ENCODE measurements at regions not wholly inside any gene's neighbourhood (a gene's known extent, or its start where the extent isn't known, plus 50 kb on each side); places are given as distances from the start of the nearest gene placed in this dataset.

DNA sequence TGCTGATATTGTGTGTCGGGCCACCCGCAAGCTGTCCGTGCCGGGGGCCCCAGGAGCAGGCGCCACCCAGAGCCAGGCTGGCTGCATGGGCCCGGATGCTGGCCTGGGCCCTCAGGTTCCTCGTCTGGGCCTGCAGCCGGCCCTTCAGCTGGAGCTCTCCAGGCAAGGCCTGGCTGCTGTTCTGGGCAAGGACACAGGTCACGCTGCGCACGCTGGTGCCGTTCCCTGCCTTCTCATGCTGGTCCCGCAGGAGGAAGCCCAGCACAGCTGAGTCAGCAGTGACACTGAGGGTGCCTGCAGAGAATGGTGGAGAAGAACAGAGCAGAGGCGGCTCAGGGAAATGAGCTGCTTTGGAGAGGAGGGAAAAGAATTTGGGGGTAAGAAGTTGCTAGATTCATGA, 79.9 kb downstream of the RMI2 start:
- Histone ChIP-seq H3K4me1 (no peaks in the 10 kb centered on the region), H3K27ac (no peak overlapping the region), H3K4me3 (no peak overlapping the region), H3K27me3 (no peaks in the 10 kb centered on the region), H3K9me3 (replicated peaks) (no peaks in the 10 kb centered on the region), H3K36me3 (no peaks in the 10 kb centered on the region)
- DNase-seq, result no peak

DNA sequence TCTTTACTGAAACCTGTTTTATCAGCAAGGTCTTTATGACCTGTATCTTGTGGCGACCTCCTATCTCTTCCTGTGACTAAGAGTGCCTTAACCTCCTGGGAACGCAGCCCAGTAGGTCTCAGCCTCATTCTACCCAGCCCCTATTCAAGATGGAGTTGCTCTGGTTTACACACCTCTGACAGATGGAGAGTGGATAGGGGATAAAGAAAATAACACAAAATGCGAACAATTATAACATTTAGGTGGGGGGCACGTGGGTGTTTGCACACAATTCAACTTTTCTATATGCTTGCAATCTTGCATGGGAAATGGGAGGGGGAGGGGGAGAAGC, 83.3 kb downstream of the RMI2 start:
- H3K4me3 ChIP-seq, result no peak overlapping the region
- no peaks in the 10 kb centered on the region for H3K36me3 ChIP-seq
- H3K4me1 ChIP-seq, result no peaks in the 10 kb centered on the region
- DNase-seq, result no peak
- H3K27me3 ChIP-seq, result no peaks in the 10 kb centered on the region
- no peak overlapping the region for H3K27ac ChIP-seq
- H3K9me3 ChIP-seq (replicated peaks), result no peaks in the 10 kb centered on the region

DNA sequence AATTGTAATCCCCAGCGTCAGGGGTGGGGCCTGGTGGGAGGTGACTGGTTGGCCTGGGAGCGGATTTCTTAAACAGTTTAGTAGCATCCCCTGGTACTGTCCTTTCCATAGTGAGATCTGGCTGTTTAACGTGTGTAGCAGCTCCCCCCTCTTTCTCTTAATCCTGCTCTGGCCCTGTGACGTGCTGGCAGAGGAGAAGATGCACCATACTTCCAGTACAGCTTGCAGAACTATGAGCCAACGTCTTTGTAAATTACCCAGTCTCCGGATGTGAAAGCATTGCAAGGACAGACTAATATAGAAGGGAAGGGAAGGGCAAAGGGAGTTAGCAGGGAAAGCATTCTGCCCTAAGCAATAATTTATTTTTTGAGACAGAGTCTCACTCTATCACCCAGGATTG, 83.9 kb downstream of the RMI2 start:
- no peaks in the 10 kb centered on the region for H3K9me3 ChIP-seq (replicated peaks)
- DNase-seq, result no peak
- H3K4me3 ChIP-seq, result no peak overlapping the region
- no peaks in the 10 kb centered on the region for H3K4me1 ChIP-seq
- H3K27me3 ChIP-seq, result no peaks in the 10 kb centered on the region
- H3K27ac ChIP-seq, result no peak overlapping the region
- H3K36me3 ChIP-seq, result no peaks in the 10 kb centered on the region

DNA sequence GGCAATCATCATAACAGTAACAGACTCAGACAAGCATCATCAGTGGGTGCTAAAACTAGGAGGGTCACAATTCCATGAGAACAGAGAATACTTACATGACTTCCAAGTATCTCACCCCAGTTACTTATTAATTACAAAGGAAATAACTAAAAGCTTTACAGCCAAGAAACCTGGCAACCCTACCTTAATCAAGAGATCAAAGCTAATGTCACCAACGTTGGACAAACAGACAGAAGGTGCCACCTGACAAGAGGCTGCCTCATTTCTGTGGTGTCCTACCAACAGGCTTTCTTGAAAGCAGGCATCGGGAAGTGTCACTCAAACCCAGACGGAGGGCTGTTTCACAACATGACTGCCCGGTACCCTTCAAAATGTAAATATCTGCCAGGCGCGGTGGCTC, 84.6 kb downstream of the RMI2 start:
- H3K9me3 ChIP-seq (replicated peaks), result no peaks in the 10 kb centered on the region
- no peaks in the 10 kb centered on the region for H3K36me3 ChIP-seq
- no peak overlapping the region for H3K27ac ChIP-seq
- no peaks in the 10 kb centered on the region for H3K27me3 ChIP-seq
- DNase-seq, result no peak
- no peaks in the 10 kb centered on the region for H3K4me1 ChIP-seq
- no peak overlapping the region for H3K4me3 ChIP-seq

DNA sequence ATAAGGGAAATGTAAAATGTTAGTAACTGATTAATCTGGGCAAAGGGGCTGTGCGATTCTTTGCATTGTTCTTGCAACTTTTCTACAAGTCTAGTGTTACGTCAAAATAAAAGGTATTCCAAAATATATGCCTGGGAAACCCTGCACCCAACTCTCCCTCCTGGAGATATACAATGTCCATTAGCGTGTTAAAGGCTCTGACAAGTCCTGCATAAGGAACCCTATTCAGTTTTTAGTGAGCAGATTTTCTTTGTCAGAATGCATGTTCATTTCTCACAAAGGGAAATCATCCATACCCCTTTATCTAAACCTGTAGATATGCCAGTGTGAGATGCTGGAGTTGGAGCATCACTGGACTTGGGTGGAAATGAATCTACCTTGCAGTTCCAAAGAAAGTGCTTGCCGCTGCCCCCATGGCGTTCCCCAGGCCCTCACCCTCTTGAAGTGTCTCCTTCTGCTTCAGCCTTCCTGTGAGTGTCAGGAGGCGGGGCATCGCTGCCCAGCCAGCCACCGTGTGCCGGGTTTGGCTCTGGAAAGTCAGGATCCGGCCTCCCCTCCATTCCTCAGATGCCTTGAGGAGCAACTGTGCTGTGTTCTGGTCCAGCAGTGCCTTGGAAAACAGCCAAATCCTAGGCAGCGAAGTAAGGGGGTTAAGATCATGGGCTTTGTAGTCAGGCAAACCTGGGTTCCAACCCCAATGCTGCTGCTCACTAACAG, 85.5 kb downstream of the RMI2 start:
- no peaks in the 10 kb centered on the region for H3K9me3 ChIP-seq (replicated peaks)
- no peak overlapping the region for H3K4me3 ChIP-seq
- no peaks in the 10 kb centered on the region for H3K4me1 ChIP-seq
- no peak for DNase-seq
- H3K36me3 ChIP-seq, result no peaks in the 10 kb centered on the region
- H3K27me3 ChIP-seq, result no peaks in the 10 kb centered on the region
- no peak overlapping the region for H3K27ac ChIP-seq

DNA sequence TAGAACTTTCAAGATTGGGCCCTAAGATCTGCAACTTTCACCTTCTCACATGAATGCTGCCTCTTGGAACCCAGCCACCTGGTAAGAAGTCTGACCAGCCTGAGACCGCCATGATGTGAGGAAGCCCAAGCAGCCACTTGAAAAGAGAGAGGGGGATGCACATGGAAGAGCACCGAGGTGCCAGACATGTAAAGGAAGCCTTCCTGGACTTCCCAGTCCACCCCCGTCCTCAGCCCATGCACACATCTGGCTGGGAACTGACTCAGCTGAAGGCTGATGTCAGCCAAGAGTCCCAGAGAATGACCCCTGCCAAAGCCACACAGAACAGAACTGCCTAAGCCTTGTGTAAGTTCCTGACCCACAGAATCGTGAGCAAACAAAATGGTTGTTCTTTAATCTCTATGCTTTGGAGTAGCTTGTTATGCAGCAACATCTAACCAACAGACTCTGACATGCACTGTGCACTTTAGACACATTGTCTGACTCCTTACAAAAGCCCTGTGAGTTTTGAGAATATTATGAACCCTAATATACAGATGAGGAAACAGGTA, 86.7 kb downstream of the RMI2 start:
- Histone ChIP-seq H3K9me3 (replicated peaks) (no peaks in the 10 kb centered on the region), H3K36me3 (no peaks in the 10 kb centered on the region), H3K27me3 (no peaks in the 10 kb centered on the region), H3K27ac (no peak overlapping the region), H3K4me1 (no peaks in the 10 kb centered on the region), H3K4me3 (no peak overlapping the region)
- DNase-seq, result no peak

DNA sequence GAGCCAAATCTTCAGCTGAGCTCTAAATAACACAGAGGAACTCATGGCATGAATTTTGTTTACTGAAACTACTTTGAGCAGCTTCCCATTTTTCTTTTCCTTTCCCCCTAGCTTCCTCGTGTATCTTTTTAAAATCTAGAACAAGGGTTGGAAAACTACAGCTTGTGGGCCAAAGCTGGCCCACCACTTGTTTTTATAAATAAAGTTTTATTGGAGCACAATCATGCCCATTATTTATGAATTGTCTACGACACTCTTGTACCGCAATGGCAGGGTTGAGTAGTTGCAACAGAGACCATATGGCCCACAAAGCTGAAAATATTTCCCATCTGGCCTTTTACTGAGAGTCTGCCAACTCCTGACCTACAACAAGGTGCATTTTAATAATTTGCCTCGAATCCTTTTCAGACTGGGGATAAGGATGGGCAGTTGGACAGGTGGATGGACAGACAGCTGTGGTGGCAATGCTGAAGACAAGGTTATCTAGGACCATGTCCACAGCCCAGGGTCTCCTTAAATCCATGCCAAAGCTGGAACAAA, 87.7 kb downstream of the RMI2 start:
- H3K9me3 ChIP-seq (replicated peaks), result no peaks in the 10 kb centered on the region

DNA sequence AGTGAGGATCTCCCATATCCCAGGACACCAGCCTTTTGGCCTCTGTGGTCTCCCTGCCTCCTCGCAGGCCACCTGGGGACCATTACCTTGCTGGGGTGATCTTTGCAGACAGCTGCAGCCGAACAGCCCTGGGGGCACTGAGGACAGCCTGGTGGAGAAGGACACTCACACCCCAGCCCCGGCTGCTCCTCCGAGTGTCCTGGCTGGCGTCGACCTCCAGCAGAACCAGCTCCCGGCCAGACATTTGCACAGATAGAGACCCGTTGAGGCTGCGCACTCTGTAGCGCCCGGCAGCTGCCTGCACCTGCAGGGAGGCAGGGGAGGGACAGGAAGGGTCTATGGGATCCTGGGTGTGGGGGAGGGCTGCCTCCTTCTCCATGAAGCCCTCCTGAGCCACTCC, 90.3 kb downstream of the RMI2 start:
- Histone ChIP-seq H3K27ac (no peak overlapping the region), H3K36me3 (no peaks in the 10 kb centered on the region), H3K9me3 (replicated peaks) (no peaks in the 10 kb centered on the region), H3K4me3 (no peak overlapping the region), H3K27me3 (no peaks in the 10 kb centered on the region), H3K4me1 (no peaks in the 10 kb centered on the region)
- DNase-seq, result no peak

More for the DNA sequence above, 87.7 kb downstream of the RMI2 start:
- H3K27me3 ChIP-seq, result no peaks in the 10 kb centered on the region
- DNase-seq, result no peak
- no peak overlapping the region for H3K27ac ChIP-seq
- no peaks in the 10 kb centered on the region for H3K4me1 ChIP-seq
- H3K4me3 ChIP-seq, result no peak overlapping the region
- no peaks in the 10 kb centered on the region for H3K36me3 ChIP-seq

DNA sequence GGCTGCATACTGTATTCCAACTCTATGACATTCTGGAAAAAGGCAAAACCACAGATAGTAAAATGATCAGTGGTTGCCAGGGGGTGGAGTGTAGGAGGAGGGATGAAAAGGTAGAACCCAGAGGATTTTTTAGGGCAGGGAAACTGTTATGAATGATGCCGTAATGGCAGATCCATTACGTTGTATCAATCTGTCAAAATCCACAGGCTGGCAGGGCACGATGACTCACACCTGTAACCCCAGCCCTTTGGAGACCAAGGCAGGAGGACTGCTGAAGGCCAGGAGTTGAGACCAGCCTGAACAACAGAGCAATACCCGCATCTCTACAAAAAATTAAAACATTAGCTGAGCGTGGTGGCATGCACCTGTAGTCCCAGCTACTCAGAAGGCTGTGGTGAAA, 91.8 kb downstream of the RMI2 start:
- H3K27me3 ChIP-seq, result no peaks in the 10 kb centered on the region
- no peak for DNase-seq
- H3K9me3 ChIP-seq (replicated peaks), result no peaks in the 10 kb centered on the region
- no peak overlapping the region for H3K4me3 ChIP-seq
- H3K4me1 ChIP-seq, result no peaks in the 10 kb centered on the region
- H3K27ac ChIP-seq, result no peak overlapping the region
- no peaks in the 10 kb centered on the region for H3K36me3 ChIP-seq

DNA sequence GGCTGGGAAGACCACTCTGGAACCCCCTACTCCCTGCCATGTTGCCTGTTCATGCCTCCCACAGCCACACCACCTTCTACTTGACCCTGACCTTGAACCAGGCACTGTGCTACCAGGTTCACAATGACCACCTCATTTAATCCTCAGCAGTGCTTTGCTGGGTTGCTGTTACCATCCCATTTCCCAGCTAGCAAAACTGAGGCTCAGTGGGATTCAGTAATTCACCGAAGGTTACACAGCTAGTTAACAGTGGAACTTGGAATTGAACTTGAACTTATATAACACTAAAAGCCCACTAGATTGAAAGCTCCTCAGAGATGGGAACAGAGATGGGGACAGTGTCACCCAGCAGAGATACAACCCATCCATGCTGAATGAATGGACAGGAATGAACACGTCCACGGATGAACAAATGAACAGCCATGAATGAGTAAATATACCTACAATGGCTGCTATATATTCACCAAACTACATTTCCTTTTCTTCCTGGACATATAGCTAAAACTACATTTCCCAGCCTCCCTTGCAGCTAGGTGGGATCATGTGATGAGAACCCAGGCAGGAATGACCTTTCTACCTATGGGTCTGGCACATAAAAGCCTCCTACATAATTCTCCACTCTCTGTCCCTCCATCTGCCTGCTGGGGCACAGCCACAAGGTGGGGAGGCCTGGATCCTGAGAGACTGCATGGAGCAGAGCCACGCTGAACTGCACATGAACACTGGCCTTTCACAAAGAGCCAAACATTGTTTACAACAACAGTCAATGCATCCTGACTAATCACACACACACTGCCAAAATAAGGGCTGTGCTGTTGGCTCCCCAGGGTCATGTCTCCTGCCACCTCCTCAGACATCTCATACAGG, 94.8 kb downstream of the RMI2 start:
- no peaks in the 10 kb centered on the region for H3K36me3 ChIP-seq
- no peaks in the 10 kb centered on the region for H3K4me1 ChIP-seq
- no peaks in the 10 kb centered on the region for H3K9me3 ChIP-seq (replicated peaks)
- DNase-seq, result no peak
- no peaks in the 10 kb centered on the region for H3K27me3 ChIP-seq
- no peak overlapping the region for H3K4me3 ChIP-seq
- no peak overlapping the region for H3K27ac ChIP-seq

DNA sequence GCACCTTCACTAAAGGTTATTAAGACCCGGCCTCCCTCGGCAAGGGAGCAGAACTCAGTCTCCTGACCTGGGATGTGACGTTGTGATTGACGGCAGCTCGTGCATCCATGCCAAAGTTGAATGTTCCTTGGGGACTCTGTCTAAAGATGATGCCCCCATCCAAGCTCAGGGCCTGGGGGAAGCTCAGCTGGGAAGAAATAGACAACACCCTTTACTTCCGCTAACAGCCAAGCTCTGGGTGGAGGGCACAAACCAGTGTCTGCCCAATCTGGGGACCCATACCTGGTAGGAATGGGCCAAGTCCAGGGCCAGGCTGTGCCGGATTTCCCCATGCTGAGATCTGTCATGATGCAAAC, 95.4 kb downstream of the RMI2 start:
- H3K27me3 ChIP-seq, result no peaks in the 10 kb centered on the region
- no peak overlapping the region for H3K27ac ChIP-seq
- no peaks in the 10 kb centered on the region for H3K4me1 ChIP-seq
- no peaks in the 10 kb centered on the region for H3K9me3 ChIP-seq (replicated peaks)
- DNase-seq, result no peak
- no peaks in the 10 kb centered on the region for H3K36me3 ChIP-seq
- H3K4me3 ChIP-seq, result no peak overlapping the region

DNA sequence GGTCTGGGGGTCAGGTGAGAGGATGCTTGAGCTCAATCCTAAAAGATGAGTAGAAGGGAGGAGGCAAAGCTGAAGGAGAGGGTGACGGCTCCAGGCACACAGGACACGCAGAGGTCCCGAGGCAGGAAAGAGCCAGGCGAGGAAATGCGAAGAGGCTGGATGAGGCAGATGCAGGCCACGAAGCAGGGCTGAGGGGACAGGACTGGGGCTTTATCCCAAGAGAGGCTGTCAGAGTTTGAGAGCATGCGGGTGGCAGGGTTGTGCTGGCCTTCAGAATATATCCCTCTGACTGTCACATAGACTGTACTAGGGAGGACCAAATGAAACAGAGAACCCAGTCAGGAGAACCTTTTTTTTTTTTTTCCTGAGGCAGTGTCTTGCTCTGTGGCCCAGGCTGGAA, 100.2 kb downstream of the RMI2 start:
- no peaks in the 10 kb centered on the region for H3K36me3 ChIP-seq
- no peak overlapping the region for H3K27ac ChIP-seq
- no peak for DNase-seq
- no peaks in the 10 kb centered on the region for H3K27me3 ChIP-seq
- H3K4me3 ChIP-seq, result no peak overlapping the region
- H3K4me1 ChIP-seq, result no peaks in the 10 kb centered on the region
- no peaks in the 10 kb centered on the region for H3K9me3 ChIP-seq (replicated peaks)

DNA sequence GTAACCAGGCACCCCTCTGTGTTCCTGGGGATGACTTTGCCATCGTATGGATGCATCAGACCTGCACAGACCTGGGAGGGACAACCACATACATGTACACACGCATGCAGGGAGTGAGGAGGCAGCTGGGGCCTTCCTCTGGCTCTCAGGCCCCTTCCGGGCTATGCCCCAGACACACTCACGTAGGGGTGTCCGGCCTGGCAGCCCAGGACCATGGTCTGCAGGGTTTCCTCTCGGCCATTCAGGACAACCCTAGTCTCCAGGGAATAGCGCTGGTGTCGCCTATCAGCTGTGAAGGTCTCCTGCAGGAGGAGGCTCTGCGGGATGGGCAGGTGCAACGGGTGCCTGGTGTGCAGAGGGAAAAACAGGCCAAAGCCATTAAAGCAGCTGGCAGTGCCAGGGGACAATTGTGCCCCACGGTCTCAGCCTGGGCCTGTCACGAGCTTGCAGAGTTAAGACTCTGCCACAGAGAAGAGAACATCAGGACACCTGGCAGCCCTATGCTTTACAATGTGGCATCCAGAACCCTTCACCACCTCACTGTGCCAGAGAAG, 101.4 kb downstream of the RMI2 start:
- no peaks in the 10 kb centered on the region for H3K9me3 ChIP-seq (replicated peaks)
- H3K4me3 ChIP-seq, result no peak overlapping the region
- no peak overlapping the region for H3K27ac ChIP-seq
- no peaks in the 10 kb centered on the region for H3K4me1 ChIP-seq
- no peak for DNase-seq
- no peaks in the 10 kb centered on the region for H3K27me3 ChIP-seq
- no peaks in the 10 kb centered on the region for H3K36me3 ChIP-seq

DNA sequence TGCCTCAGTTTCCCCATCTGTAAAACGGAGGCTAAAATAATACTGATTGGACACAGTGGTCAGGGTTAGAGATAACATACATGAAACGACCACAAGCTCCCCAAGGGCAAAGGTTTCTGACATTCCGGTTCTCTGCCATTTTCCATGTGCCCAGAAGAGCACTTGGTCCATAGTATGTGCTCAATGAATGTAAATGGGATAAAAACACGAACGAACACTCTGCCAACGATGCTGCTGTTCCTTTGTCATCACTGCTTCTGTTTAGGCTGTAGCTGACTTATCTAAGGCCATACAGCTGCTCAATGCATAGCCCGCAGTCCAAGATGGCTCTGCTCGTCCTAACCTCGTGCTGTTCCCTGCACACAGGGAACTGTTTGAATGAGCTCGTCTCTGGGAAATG, 102.0 kb downstream of the RMI2 start:
- Histone ChIP-seq H3K4me1 (no peaks in the 10 kb centered on the region), H3K9me3 (replicated peaks) (no peaks in the 10 kb centered on the region), H3K27ac (no peak overlapping the region), H3K27me3 (no peaks in the 10 kb centered on the region), H3K36me3 (no peaks in the 10 kb centered on the region), H3K4me3 (no peak overlapping the region)
- DNase-seq, result no peak

DNA sequence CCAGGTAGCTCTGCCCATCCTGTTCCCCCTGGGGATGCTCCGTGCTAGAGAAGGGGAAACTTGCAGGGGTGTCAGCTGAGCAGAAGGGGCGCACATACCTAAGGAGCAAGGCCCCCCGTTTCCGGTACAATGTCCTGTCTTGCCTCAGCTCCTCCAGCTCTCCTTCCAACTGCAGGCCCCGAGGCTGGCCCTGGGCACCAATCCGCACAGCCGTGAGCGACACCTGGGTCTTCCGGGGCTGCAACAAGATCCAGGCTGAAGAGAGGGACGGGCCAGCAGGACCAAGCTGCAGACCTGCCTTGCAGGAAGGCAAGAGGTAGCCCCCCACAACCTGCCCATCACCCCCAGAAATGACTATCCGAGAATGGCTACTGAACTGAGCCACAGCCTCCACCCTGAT, 102.6 kb downstream of the RMI2 start:
- Histone ChIP-seq H3K4me1 (no peaks in the 10 kb centered on the region), H3K4me3 (no peak overlapping the region)

More for the DNA sequence above, 102.6 kb downstream of the RMI2 start:
- Histone ChIP-seq H3K9me3 (replicated peaks) (no peaks in the 10 kb centered on the region), H3K27ac (no peak overlapping the region), H3K36me3 (no peaks in the 10 kb centered on the region), H3K27me3 (no peaks in the 10 kb centered on the region)
- no peak for DNase-seq

Data from SJCRH30 (cell line).